Body of pancreas (tissue), 4 donors: ENCODE measurements at regions not wholly inside any gene's neighbourhood (a gene's known extent, or its start where the extent isn't known, plus 50 kb on each side); places are given as distances from the start of the nearest gene placed in this dataset.

Source experiments
- ATAC-seq: fragments of 150-250 bp; one replicate; pipeline ENCODE4 v1.9.1; 2016
- DNase-seq, 4 donors: peaks; one replicate each; pipeline ENCODE4 v3.0.0-alpha.2; 2019
- H3K27ac ChIP-seq, 4 donors: fragments of 200-600 bp; sonication (generic); 1 replicate in 3 of 4; 2 replicates in 1 of 4; pipeline versions ENCODE4 v1.5.1 to v1.6.1; 2016 to 2019; ENCODE audit warnings: mild to moderate bottlenecking in 1 of 4, mixed read lengths in 1 of 4, moderate library complexity in 1 of 4
- H3K27me3 ChIP-seq, 2 donors: fragments of 200-600 bp; sonication (generic); one replicate each; pipeline ENCODE4 v1.6.0; 2016; ENCODE audit warnings: mild to moderate bottlenecking in 1 of 2
- H3K36me3 ChIP-seq, 2 donors: fragments of 200-600 bp; sonication (generic); replicated peaks in 1 of 2; 2 replicates each; pipeline ENCODE4 v1.5.1; 2016; ENCODE audit warnings: low read depth in 2 of 2; ENCODE audit not compliant: insufficient read depth in 1 of 2
- H3K4me1 ChIP-seq: fragments of 200-600 bp; sonication (generic); one replicate; pipeline ENCODE4 v1.6.0; 2016
- H3K4me3 ChIP-seq, 2 donors: fragments of 200-600 bp; sonication (generic); 1 replicate in 1 of 2; 2 replicates in 1 of 2; pipeline ENCODE4 v1.5.1; 2016 to 2019
- H3K9me3 ChIP-seq, 3 donors: fragments of 200-600 bp; sonication (generic); 1 replicate in 2 of 3; 2 replicates in 1 of 3; pipeline ENCODE4 v1.5.1; 2016
- CTCF ChIP-seq, 7 experiments: fragments of 450-650 bp in 4 of 7; fragments of 200-600 bp in 3 of 7; sonication (generic) in 3 of 7; IDR thresholded peaks; one replicate each; pipeline ENCODE4 v1.5.1; 2016 to 2019; ENCODE audit warnings: antibody characterized with exemption in 7 of 7
- POLR2A ChIP-seq, 3 donors: fragments of 450-650 bp; IDR thresholded peaks; one replicate each; pipeline ENCODE4 v1.6.1; 2016; ENCODE audit warnings: antibody characterized with exemption in 3 of 3, mild to moderate bottlenecking in 2 of 3
- WGBS, 2 donors: methylation state at CpG; one replicate each; pipeline ENCODE4 v1.1.5; 2017; 5-methylcytosine and 5-hydroxymethylcytosine counted together
- intact Hi-C: fragments of 100-400 bp; cut with DNase I; formaldehyde crosslinking; loops from one replicate; pipeline ENCODE4 v1.15.1; 2023

DNA sequence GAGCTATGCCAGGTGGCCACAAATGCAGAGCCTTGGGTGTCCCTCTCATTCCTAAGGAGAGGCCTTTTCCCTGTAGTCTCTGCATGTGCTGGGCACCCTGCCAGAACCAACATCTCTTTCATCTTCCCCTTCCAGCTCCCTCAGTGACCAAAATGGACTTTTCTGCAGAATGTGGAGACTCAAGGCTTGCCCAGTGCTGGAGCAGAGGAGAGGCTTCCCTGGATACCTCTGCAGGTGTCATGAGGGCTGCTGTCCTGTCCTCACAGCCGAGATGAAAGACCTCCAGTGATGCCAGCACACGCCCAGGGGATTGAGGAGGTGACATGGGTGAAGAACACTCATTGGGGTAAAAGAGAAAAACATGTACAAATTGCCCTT lies 347.0 kb upstream of the AJAP1 start:
- H3K27ac ChIP-seq = no peak overlapping the region
- H3K27me3 ChIP-seq = no peaks in the 10 kb centered on the region
- H3K9me3 ChIP-seq = no peaks in the 10 kb centered on the region
- DNase-seq = no peak
- intact Hi-C loops = no loop called here
- H3K36me3 ChIP-seq = no peaks in the 10 kb centered on the region
- TF ChIP-seq POLR2A (IDR thresholded peaks at IDR 0.05) = no peak
- TF ChIP-seq CTCF (IDR thresholded peaks at IDR 0.05) = no peak
- ATAC-seq = no peak
- WGBS, 2 donors = 14 to 36% methylated on average over 2 of the region's 2 CpGs
- no peaks in the 10 kb centered on the region for H3K4me1 ChIP-seq
- H3K4me3 ChIP-seq = no peak overlapping the region

DNA sequence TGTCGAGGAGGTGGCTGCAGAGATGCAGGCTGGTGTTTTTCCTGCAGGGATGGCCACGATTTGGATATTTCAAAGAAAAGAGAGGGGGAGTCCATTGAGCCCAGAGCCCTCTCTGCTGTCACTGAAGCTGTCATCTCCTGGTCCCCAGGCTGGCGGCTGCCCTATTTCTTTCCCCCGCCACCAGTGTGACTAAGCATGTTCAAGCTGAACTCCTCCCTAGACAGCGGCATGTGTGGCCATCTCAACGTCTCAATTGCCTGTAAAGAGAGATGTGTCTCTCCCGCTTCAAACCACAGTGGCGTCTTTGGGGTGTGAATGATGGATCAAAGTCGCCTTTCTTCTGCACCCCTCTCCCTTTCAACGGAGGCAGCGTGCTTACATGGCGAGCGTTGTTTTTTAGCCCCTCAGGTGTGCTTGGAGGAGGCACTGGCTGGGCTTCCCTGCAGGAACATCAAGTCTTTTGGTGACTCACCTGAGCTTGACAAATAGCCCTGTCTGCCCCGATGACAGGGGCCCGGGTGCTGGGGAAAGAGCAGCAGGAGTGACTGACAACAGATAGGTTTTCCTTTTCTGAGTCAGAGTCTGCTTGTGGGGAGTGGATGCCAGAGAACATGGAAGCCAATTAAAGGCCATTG lies 346.4 kb upstream of the AJAP1 start:
- ATAC-seq (no peak), DNase-seq (no peak)
- intact Hi-C loops = no loop called here
- no peaks in the 10 kb centered on the region for H3K9me3 ChIP-seq
- no peaks in the 10 kb centered on the region for H3K4me1 ChIP-seq
- no peaks in the 10 kb centered on the region for H3K27me3 ChIP-seq
- H3K36me3 ChIP-seq = no peaks in the 10 kb centered on the region
- WGBS, 2 donors = 60 to 63% methylated on average over 13 to 15 of the region's 15 CpGs
- TF ChIP-seq POLR2A (IDR thresholded peaks at IDR 0.05) (no peak), CTCF (IDR thresholded peaks at IDR 0.05) (no peak)
- no peak overlapping the region for H3K4me3 ChIP-seq
- H3K27ac ChIP-seq = no peak overlapping the region

DNA sequence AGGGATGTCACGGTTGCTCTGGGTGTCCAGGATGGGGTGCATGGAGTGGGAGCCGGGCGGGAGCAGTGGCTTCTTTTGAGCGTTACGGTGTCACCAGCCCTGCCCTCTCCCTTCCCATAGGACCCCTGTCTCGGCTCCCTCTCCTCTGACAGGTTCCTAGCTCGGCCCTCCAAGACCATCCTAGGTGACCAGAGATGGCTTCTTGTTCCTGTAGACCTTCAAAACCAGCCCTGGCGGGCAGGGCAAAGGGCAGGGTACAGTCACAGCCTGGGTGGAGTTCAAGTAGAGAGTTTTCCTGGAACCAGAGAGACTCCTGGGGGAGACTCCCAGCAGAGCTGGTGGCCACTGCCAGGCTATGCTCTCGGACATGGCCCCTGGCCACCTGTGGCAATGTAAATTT lies 345.6 kb upstream of the AJAP1 start:
- no peak for ATAC-seq
- 56 to 68% methylated on average over 8 to 9 of the region's 9 CpGs for WGBS, 2 donors

GRCh38 chr1:4309676-4310320 lies 344.6 kb upstream of the AJAP1 start:
- TF ChIP-seq CTCF (IDR thresholded peaks at IDR 0.05) (no peak), POLR2A (IDR thresholded peaks at IDR 0.05) (no peak)
- no peak for DNase-seq
- Histone ChIP-seq H3K4me1 (no peaks in the 10 kb centered on the region), H3K27me3 (no peaks in the 10 kb centered on the region), H3K36me3 (no peaks in the 10 kb centered on the region), H3K27ac (no peak overlapping the region), H3K4me3 (no peak overlapping the region), H3K9me3 (no peaks in the 10 kb centered on the region)
- 57 to 64% methylated on average over 7 to 9 of the region's 9 CpGs for WGBS, 2 donors
- intact Hi-C loops = no loop called here
- ATAC-seq = no peak

More for the DNA sequence above, 345.6 kb upstream of the AJAP1 start:
- no peaks in the 10 kb centered on the region for H3K27me3 ChIP-seq
- H3K36me3 ChIP-seq = no peaks in the 10 kb centered on the region
- no peak overlapping the region for H3K27ac ChIP-seq
- no peak for TF ChIP-seq CTCF (IDR thresholded peaks at IDR 0.05)
- no peak for TF ChIP-seq POLR2A (IDR thresholded peaks at IDR 0.05)
- no peak overlapping the region for H3K4me3 ChIP-seq
- H3K4me1 ChIP-seq = no peaks in the 10 kb centered on the region
- no peaks in the 10 kb centered on the region for H3K9me3 ChIP-seq
- intact Hi-C loops = no loop called here
- no peak for DNase-seq

GRCh38 chr1:4310396-4310923 lies 343.9 kb upstream of the AJAP1 start:
- no peak for ATAC-seq
- no peak for TF ChIP-seq CTCF (IDR thresholded peaks at IDR 0.05)
- TF ChIP-seq POLR2A (IDR thresholded peaks at IDR 0.05) = no peak
- H3K4me1 ChIP-seq = no peaks in the 10 kb centered on the region
- no peaks in the 10 kb centered on the region for H3K27me3 ChIP-seq
- H3K27ac ChIP-seq = no peak overlapping the region
- intact Hi-C loops = no loop called here
- no peak overlapping the region for H3K4me3 ChIP-seq
- 49 to 67% methylated on average over 7 to 9 of the region's 9 CpGs for WGBS, 2 donors
- DNase-seq = no peak
- H3K9me3 ChIP-seq = no peaks in the 10 kb centered on the region
- no peaks in the 10 kb centered on the region for H3K36me3 ChIP-seq
